GM18505 (cell line): ENCODE measurements at regions not wholly inside any gene's neighbourhood (a gene's known extent, or its start where the extent isn't known, plus 50 kb on each side); places are given as distances from the start of the nearest gene placed in this dataset.

Experiments used
- ATAC-seq: cut with Tn5 transposase; IDR thresholded peaks from one replicate; pipeline ENCODE4 v1.9.1; 2021; ENCODE audit not compliant: unreplicated experiment
- POLR2A ChIP-seq: IDR thresholded peaks from 4 replicates; pipeline ENCODE4 v1.6.1; 2011; ENCODE audit warnings: borderline replicate concordance; ENCODE audit not compliant: insufficient read depth, insufficient read length; ENCODE audit errors: extremely low read depth

GRCh38 chr2:37590119-37590571 is 81.3 kb downstream of the CDC42EP3 start:
- no peak for ATAC-seq
- TF ChIP-seq POLR2A: no peak
